GM21576 (cell line): ENCODE measurements at regions not wholly inside any gene's neighbourhood (a gene's known extent, or its start where the extent isn't known, plus 50 kb on each side); places are given as distances from the start of the nearest gene placed in this dataset.

Experiments
- ATAC-seq: cut with Tn5 transposase; IDR thresholded peaks from one replicate; pipeline ENCODE4 v1.9.1; 2021; ENCODE audit warnings: mild to moderate bottlenecking, moderate library complexity; ENCODE audit not compliant: unreplicated experiment

GRCh38 chr10:120960725-120961124, 109.6 kb downstream of the WDR11 start:
- no peak for ATAC-seq

- ATAC-seq: no peak
Observed at GRCh38 chr10:120961795-120962755, 110.9 kb downstream of the WDR11 start.

GRCh38 chr10:120962756-120963593, 111.8 kb downstream of the WDR11 start:
- ATAC-seq: no peak

- ATAC-seq: no peak
Observed at GRCh38 chr10:120963594-120964220, 112.5 kb downstream of the WDR11 start.

- ATAC-seq: no peak
Observed at GRCh38 chr10:120966657-120967045, 115.5 kb downstream of the WDR11 start.

GRCh38 chr10:120969219-120969645, 118.1 kb downstream of the WDR11 start:
- ATAC-seq: peak; percentile 49

- no peak for ATAC-seq
Observed at GRCh38 chr10:120970595-120971529, 119.7 kb downstream of the WDR11 start.

GRCh38 chr10:120971671-120972070, 120.5 kb downstream of the WDR11 start:
- no peak for ATAC-seq

GRCh38 chr10:120972259-120972658, 121.1 kb downstream of the WDR11 start:
- no peak for ATAC-seq

GRCh38 chr10:120975072-120975867, 124.1 kb downstream of the WDR11 start:
- no peak for ATAC-seq

GRCh38 chr10:120975868-120976225, 124.7 kb downstream of the WDR11 start:
- no peak for ATAC-seq

GRCh38 chr10:120977897-120978296, 126.7 kb downstream of the WDR11 start:
- no peak for ATAC-seq

- no peak for ATAC-seq
Observed at GRCh38 chr10:120978589-120979252, 127.6 kb downstream of the WDR11 start.

- no peak for ATAC-seq
Observed at GRCh38 chr10:120979435-120980278, 128.5 kb downstream of the WDR11 start.

GRCh38 chr10:120980279-120981255, 129.4 kb downstream of the WDR11 start:
- no peak for ATAC-seq

- no peak for ATAC-seq
Observed at GRCh38 chr10:120981601-120982391, 130.6 kb downstream of the WDR11 start.
